ENCODE measurements at regions not wholly inside any gene's neighbourhood (a gene's known extent, or its start where the extent isn't known, plus 50 kb on each side); places are given as distances from the start of the nearest gene placed in this dataset.

DNA sequence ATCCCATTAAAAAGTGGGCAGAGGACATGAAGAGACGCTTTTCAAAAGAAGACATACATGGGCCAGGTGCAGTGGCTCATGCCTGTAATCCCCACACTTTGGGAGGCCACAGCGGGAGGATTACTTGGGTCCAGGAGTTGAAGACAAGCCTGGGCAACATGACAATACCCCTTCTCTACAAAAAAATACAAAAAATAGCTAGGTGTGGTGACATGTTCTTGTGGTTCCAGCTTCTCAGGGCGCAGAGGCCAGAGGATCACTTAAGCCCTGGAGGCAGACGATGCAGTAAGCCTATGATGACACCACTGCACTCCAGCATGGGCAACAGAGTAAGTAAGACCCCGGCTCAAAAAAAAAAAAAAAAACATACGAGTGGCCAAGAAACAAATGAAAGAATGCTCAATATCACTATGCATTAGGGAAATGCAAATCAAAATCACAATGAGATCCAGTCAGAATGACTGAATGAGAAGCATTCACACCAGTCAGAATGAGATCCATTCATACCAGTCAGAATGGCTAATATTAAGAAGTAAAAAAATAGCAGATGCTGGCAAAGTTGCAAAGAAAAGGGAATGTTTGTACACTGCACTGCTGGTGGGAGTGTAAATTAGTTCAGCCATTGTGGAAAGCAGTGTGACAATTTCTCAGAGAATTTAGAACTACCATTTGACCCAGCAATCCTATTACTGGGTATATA, 550.2 kb upstream of the SLC39A10 start:
- RAD21 ChIA-PET (ENCODE audit: low non-redundant PET in 1 of 2, low total read pairs in 2 of 2, uncharacterized antibody in 2 of 2, unreplicated experiment in 2 of 2): no interaction called here
- Histone ChIP-seq H3K4me1 (ENCODE audit: control insufficient read depth in 1 of 2, insufficient read depth in 2 of 2, low read length in 2 of 2) (no peaks in the 10 kb centered on the region), H4K20me1 (ENCODE audit: insufficient read depth) (no peaks in the 10 kb centered on the region), H2AFZ (ENCODE audit: low read depth, low read length, poor library complexity, severe bottlenecking) (no peak overlapping the region), H3K9me3 (ENCODE audit: control insufficient read depth in 1 of 2, insufficient read depth in 1 of 2, low read depth in 1 of 2, low read length in 2 of 2) (no peaks in the 10 kb centered on the region), H3K27me3 (ENCODE audit: insufficient read depth, low read length) (no peaks in the 10 kb centered on the region), H3K4me2 (ENCODE audit: low read length) (no peak overlapping the region), H3K27ac (ENCODE audit: low read depth, low read length) (no peak overlapping the region), H3K9me2 (ENCODE audit: insufficient read depth) (no peaks in the 10 kb centered on the region), H3K79me2 (ENCODE audit: insufficient read depth, low read length) (no peaks in the 10 kb centered on the region), H3K4me3 (replicated peaks in 1 of 2; ENCODE audit: low read depth in 1 of 2, low read length in 2 of 2) (no peak overlapping the region), H3K9ac (ENCODE audit: low read length) (no peak overlapping the region), H3K36me3 (ENCODE audit: control insufficient read depth in 1 of 2, insufficient read depth in 2 of 2, low read length in 2 of 2) (no peaks in the 10 kb centered on the region)
- DNase-seq (ENCODE audit: low read depth, low spot score) (no peak), ATAC-seq (no peak)
- POLR2A ChIA-PET: no interaction called here
- TF ChIP-seq, protein P1, sequence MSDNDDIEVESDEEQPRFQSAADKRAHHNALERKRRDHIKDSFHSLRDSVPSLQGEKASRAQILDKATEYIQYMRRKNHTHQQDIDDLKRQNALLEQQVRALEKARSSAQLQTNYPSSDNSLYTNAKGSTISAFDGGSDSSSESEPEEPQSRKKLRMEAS (IDR thresholded peaks at IDR 0.05): no peak
- TF ChIP-seq, protein P2, sequence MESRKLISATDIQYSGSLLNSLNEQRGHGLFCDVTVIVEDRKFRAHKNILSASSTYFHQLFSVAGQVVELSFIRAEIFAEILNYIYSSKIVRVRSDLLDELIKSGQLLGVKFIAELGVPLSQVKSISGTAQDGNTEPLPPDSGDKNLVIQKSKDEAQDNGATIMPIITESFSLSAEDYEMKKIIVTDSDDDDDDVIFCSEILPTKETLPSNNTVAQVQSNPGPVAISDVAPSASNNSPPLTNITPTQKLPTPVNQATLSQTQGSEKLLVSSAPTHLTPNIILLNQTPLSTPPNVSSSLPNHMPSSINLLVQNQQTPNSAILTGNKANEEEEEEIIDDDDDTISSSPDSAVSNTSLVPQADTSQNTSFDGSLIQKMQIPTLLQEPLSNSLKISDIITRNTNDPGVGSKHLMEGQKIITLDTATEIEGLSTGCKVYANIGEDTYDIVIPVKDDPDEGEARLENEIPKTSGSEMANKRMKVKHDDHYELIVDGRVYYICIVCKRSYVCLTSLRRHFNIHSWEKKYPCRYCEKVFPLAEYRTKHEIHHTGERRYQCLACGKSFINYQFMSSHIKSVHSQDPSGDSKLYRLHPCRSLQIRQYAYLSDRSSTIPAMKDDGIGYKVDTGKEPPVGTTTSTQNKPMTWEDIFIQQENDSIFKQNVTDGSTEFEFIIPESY (IDR thresholded peaks at IDR 0.05; ENCODE audit: extremely low read depth, insufficient replicate concordance, low read length): no peak
- TF ChIP-seq ELF1 (IDR thresholded peaks at IDR 0.05; ENCODE audit: borderline replicate concordance, low read depth) (no peak), CBX3 (IDR thresholded peaks at IDR 0.05; ENCODE audit: low read depth) (no peak), RAD21 (IDR thresholded peaks at IDR 0.05; ENCODE audit: low read depth) (no peak), EZH2 (IDR thresholded peaks at IDR 0.05) (no peak), ZNF274 (IDR thresholded peaks at IDR 0.05; ENCODE audit: low read depth, low read length) (no peak), SRF (IDR thresholded peaks at IDR 0.05; ENCODE audit: low read depth) (no peak), POLR2AphosphoS5 (IDR thresholded peaks at IDR 0.05; ENCODE audit: low read depth, low read length) (no peak), FOSL1 (IDR thresholded peaks at IDR 0.05; ENCODE audit: low read depth) (no peak), JUND (IDR thresholded peaks at IDR 0.05) (no peak), POLR2A (IDR thresholded peaks at IDR 0.05; ENCODE audit: borderline replicate concordance, extremely low read depth, insufficient read depth, insufficient read length) (no peak), EGR1 (IDR thresholded peaks at IDR 0.05; ENCODE audit: low read depth) (no peak), YY1 (IDR thresholded peaks at IDR 0.05; ENCODE audit: extremely low read depth, insufficient replicate concordance, low read depth, low read length) (no peak)
- TF ChIP-seq, protein P3, sequence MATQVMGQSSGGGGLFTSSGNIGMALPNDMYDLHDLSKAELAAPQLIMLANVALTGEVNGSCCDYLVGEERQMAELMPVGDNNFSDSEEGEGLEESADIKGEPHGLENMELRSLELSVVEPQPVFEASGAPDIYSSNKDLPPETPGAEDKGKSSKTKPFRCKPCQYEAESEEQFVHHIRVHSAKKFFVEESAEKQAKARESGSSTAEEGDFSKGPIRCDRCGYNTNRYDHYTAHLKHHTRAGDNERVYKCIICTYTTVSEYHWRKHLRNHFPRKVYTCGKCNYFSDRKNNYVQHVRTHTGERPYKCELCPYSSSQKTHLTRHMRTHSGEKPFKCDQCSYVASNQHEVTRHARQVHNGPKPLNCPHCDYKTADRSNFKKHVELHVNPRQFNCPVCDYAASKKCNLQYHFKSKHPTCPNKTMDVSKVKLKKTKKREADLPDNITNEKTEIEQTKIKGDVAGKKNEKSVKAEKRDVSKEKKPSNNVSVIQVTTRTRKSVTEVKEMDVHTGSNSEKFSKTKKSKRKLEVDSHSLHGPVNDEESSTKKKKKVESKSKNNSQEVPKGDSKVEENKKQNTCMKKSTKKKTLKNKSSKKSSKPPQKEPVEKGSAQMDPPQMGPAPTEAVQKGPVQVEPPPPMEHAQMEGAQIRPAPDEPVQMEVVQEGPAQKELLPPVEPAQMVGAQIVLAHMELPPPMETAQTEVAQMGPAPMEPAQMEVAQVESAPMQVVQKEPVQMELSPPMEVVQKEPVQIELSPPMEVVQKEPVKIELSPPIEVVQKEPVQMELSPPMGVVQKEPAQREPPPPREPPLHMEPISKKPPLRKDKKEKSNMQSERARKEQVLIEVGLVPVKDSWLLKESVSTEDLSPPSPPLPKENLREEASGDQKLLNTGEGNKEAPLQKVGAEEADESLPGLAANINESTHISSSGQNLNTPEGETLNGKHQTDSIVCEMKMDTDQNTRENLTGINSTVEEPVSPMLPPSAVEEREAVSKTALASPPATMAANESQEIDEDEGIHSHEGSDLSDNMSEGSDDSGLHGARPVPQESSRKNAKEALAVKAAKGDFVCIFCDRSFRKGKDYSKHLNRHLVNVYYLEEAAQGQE (IDR thresholded peaks at IDR 0.05; ENCODE audit: low read depth): no peak
- TF ChIP-seq, protein P4, sequence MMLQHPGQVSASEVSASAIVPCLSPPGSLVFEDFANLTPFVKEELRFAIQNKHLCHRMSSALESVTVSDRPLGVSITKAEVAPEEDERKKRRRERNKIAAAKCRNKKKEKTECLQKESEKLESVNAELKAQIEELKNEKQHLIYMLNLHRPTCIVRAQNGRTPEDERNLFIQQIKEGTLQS (IDR thresholded peaks at IDR 0.05): no peak
- CTCF ChIA-PET: no interaction called here
- no TSS peak for BruUV-seq (replicated peaks)
- intact Hi-C loops (cut with micrococcal nuclease): no loop called here

Data from HCT116 (cell line).